ENCODE measurements at regions not wholly inside any gene's neighbourhood (a gene's known extent, or its start where the extent isn't known, plus 50 kb on each side); places are given as distances from the start of the nearest gene placed in this dataset.

DNA sequence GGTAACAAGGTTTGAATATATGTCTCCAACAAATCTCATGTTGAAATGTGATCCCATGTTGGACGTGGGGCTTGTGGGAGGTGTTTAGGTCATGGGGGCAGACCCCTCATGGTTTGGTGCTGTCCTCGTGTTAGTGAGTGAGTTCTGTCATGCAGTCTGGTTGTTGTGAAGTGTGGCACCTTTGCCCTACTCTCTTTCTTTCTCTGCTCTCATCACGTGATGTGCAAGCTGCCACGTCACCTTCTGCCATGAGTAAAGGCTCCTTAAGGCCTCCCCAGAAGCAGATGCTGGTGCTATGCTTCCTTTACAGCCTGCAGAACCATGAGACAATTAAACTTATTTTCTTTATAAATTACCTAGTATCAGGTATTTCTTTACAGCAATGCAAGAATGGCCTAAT is 218.3 kb downstream of the NXPE2 start:
- Mint-ChIP-seq H3K27ac (no peak overlapping the region), H3K4me3 (no peak overlapping the region), H3K4me1 (ENCODE audit: low read depth) (no peaks in the 10 kb centered on the region), H3K9me3 (peaks cover 75% of the 10 kb centered on the region), H3K36me3 (ENCODE audit: low read depth) (no peaks in the 10 kb centered on the region; the same call in 1 of the 2 replicates), H3K27me3 (ENCODE audit: insufficient read depth) (no peaks in the 10 kb centered on the region)
- no peak for DNase-seq
- TF ChIP-seq CTCF (IDR thresholded peaks at IDR 0.05): no peak

DNA sequence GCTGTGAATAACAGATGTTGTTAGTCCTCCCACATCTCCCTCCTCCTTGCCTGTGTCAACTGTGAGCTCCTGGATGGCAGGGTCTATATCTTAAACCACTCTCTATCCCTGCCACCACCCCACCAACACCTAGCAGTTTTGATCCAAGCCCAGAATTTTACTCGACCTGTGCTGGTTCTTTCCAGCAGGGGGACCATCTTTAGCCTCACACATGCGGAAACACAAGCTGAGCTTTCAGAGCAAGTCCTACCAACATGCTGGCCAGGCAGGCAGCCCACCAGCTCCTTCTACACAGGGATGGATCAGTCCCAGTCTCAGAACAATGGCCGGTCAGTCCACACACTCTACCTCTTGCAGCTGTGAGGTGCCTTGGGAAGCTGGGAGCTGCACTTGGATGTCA is 231.5 kb downstream of the NXPE2 start:
- no peak for DNase-seq
- H3K36me3 Mint-ChIP-seq (ENCODE audit: low read depth): no peaks in the 10 kb centered on the region
- no peaks in the 10 kb centered on the region for H3K27me3 Mint-ChIP-seq (ENCODE audit: insufficient read depth)
- no peak overlapping the region for H3K4me3 Mint-ChIP-seq
- peaks cover 48% of the 10 kb centered on the region for H3K9me3 Mint-ChIP-seq
- no peaks in the 10 kb centered on the region for H3K4me1 Mint-ChIP-seq (ENCODE audit: low read depth)
- TF ChIP-seq CTCF (IDR thresholded peaks at IDR 0.05): no peak
- no peak overlapping the region for H3K27ac Mint-ChIP-seq

DNA sequence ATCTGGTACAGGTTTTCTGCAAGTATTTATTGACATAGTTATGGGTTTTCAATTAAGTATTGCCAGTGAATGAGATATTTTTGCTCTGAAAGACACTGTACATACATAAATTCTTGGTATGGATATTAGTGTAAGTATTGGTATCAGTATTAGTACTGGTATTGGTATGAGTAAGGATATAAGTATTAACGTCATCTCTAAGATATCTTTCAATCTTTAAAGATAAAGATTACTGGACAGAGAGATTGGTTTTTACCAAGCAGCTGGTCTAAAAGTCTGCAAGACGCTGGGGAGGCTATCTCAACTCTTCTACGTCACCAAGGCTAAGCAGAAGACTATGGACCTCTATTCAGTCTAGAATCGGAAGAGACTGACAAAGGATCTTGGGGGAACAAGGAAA is 234.5 kb downstream of the NXPE2 start:
- Mint-ChIP-seq H3K9me3 (peaks cover 51% of the 10 kb centered on the region), H3K27me3 (ENCODE audit: insufficient read depth) (no peaks in the 10 kb centered on the region), H3K4me3 (no peak overlapping the region), H3K36me3 (ENCODE audit: low read depth) (no peaks in the 10 kb centered on the region), H3K4me1 (ENCODE audit: low read depth) (no peaks in the 10 kb centered on the region), H3K27ac (no peak overlapping the region)
- DNase-seq: no peak
- no peak for TF ChIP-seq CTCF (IDR thresholded peaks at IDR 0.05)

GRCh38 chr11:114914231-114915005 is 236.1 kb downstream of the NXPE2 start:
- H3K4me1 Mint-ChIP-seq (ENCODE audit: low read depth): no peaks in the 10 kb centered on the region
- no peaks in the 10 kb centered on the region for H3K36me3 Mint-ChIP-seq (ENCODE audit: low read depth)
- H3K9me3 Mint-ChIP-seq: peaks cover 57% of the 10 kb centered on the region
- peaks cover 2% of the 10 kb centered on the region for H3K27me3 Mint-ChIP-seq (ENCODE audit: insufficient read depth)
- no peak for TF ChIP-seq CTCF (IDR thresholded peaks at IDR 0.05)
- H3K4me3 Mint-ChIP-seq: no peak overlapping the region
- H3K27ac Mint-ChIP-seq: no peak overlapping the region
- DNase-seq: no peak

DNA sequence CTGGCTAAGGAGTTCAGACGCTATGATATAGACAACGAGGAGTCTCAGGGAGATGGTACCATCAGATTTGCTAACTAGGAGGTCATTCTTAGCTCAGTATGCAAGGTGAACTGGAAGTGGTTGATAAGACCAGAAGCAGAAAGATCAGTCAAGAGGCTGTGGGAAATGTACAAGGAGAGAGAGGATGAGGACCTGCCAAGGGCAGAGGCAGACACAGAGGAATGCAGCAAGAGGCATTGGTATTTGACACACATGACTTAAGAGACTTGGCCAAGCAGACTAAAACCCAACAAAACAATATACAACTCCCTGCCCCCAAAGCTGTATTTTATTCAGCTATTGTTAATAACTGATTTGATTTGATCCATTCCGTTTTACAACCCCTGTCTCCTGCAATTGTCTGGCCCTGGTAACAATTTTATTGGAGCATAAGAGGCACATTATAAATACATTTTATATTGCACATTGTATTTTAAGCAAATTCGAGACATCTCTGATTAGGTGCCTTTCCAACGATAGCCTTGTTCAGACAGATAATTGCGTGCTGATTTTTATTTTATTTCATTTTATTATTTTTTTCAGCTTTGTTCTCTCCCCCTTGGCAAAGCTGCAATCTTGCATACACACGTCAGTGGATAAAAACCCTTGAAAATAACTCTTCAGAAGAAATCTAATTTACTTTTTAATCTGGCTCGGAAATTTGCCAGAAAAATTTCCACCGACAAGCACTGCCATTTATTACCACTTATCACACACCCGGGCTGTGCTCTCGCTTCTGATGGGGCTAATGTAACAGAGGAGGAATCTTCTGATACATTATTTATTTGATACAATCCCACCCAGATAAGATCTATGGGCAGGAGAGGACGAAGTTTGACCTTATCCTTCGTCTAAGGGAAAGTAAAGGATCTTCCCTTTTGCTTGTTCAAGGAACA is 237.8 kb downstream of the NXPE2 start:
- no peak for TF ChIP-seq CTCF (IDR thresholded peaks at IDR 0.05)
- Mint-ChIP-seq H3K9me3 (peaks cover 50% of the 10 kb centered on the region), H3K36me3 (ENCODE audit: low read depth) (no peaks in the 10 kb centered on the region), H3K27me3 (ENCODE audit: insufficient read depth) (peaks cover 2% of the 10 kb centered on the region), H3K4me1 (ENCODE audit: low read depth) (no peaks in the 10 kb centered on the region), H3K27ac (no peak overlapping the region), H3K4me3 (no peak overlapping the region)
- no peak for DNase-seq

All from HFFc6 (cell line).